ENCODE measurements at regions not wholly inside any gene's neighbourhood (a gene's known extent, or its start where the extent isn't known, plus 50 kb on each side); places are given as distances from the start of the nearest gene placed in this dataset.
A peak's percentile ranks its signal among the peaks of the same experiment; 100 is the strongest.

DNA sequence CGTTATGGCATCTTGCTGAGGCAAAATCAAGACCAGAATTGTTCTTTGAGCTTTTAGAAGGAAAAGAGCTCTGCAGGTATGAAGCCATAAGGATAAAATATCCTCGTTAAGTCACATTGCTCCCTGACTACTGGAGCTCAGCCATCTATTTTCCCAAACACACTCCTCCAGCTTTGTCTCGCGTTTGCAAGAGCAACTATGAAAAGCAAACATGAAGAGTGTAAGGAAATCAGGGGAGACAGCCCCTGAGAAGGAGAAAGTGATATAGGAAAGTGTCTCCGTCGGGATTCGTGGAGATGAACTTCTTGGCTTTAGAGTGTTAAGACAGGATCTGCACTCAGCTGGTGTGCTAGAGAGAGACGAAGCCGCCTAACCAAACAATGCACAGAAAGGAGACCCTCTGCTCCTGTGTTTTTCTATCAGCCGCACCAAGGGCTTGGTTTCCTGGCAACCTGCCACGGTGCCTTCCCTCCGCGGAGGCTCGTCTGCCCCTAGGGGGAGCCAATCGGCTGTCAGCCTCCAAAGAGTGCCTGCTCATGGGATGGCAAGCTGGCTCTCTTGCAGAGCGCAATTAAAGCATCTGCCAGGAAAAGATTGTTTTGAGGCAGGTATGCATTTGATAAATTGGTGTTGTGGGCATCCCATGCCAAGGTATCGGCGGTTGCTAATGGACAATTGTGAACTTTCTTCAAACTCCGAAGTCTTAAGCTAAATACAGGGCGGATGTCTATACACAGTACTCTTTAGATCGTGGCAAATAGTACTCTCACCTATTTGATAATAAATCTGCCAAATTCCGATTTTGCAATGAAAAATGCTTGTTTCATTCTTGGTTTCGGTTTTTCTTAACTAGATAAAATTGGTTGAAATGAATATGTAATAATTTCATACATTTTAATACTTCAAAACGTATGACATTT is 603.2 kb downstream of the RNF144B start:
- TF ChIP-seq, protein P1, sequence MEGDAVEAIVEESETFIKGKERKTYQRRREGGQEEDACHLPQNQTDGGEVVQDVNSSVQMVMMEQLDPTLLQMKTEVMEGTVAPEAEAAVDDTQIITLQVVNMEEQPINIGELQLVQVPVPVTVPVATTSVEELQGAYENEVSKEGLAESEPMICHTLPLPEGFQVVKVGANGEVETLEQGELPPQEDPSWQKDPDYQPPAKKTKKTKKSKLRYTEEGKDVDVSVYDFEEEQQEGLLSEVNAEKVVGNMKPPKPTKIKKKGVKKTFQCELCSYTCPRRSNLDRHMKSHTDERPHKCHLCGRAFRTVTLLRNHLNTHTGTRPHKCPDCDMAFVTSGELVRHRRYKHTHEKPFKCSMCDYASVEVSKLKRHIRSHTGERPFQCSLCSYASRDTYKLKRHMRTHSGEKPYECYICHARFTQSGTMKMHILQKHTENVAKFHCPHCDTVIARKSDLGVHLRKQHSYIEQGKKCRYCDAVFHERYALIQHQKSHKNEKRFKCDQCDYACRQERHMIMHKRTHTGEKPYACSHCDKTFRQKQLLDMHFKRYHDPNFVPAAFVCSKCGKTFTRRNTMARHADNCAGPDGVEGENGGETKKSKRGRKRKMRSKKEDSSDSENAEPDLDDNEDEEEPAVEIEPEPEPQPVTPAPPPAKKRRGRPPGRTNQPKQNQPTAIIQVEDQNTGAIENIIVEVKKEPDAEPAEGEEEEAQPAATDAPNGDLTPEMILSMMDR (IDR thresholded peaks at IDR 0.05; ENCODE audit: extremely low read depth in 1 of 2, insufficient read depth in 1 of 2, low read depth in 1 of 2, low read length in 2 of 2) = peak; percentile 34 to 66
- TF ChIP-seq MYC (IDR thresholded peaks at IDR 0.05; ENCODE audit: low read depth, low read length) = no peak
- TF ChIP-seq EZH2 (IDR thresholded peaks at IDR 0.05; ENCODE audit: borderline replicate concordance, low read depth, low read length, severe bottlenecking) = no peak

Measured in endothelial cell of umbilical vein (primary cell).